ENCODE measurements at regions not wholly inside any gene's neighbourhood (a gene's known extent, or its start where the extent isn't known, plus 50 kb on each side); places are given as distances from the start of the nearest gene placed in this dataset.

DNA sequence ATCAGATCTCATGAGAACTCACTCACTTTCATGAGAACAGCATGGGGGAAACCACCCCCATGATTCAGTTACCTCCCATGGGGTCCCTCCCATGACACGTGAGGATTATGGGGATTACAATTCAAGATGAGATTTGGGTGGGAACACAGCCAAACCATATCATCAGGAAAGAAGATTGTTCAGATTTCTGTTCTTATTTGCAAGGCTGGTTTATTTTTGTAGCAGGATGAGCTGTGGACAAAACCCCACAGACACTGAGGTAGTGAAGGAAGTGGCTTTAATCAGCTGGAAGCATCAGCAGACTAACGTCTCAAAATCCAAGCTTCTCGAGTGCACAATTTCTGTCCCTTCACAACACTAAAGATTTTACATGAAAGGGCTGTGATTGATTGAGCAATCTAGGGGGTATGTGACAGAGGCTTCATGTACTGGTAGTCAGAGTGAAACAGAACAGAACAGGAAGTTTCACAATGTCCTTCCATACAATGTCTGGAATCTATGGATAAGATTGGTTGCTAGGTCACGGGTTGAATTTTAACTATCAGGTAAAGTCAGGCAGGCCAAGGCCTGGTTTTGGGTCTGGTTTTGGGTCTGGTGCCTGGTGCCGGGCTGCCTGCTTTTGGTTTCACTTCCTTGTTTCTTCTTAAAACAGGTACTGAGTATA lies 91.3 kb upstream of the ZNF366 start:
- TF ChIP-seq, protein P1, sequence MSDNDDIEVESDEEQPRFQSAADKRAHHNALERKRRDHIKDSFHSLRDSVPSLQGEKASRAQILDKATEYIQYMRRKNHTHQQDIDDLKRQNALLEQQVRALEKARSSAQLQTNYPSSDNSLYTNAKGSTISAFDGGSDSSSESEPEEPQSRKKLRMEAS (IDR thresholded peaks at IDR 0.05; ENCODE audit: low read depth, low read length): no peak
- TF ChIP-seq, protein P2, sequence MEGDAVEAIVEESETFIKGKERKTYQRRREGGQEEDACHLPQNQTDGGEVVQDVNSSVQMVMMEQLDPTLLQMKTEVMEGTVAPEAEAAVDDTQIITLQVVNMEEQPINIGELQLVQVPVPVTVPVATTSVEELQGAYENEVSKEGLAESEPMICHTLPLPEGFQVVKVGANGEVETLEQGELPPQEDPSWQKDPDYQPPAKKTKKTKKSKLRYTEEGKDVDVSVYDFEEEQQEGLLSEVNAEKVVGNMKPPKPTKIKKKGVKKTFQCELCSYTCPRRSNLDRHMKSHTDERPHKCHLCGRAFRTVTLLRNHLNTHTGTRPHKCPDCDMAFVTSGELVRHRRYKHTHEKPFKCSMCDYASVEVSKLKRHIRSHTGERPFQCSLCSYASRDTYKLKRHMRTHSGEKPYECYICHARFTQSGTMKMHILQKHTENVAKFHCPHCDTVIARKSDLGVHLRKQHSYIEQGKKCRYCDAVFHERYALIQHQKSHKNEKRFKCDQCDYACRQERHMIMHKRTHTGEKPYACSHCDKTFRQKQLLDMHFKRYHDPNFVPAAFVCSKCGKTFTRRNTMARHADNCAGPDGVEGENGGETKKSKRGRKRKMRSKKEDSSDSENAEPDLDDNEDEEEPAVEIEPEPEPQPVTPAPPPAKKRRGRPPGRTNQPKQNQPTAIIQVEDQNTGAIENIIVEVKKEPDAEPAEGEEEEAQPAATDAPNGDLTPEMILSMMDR (IDR thresholded peaks at IDR 0.05; ENCODE audit: low read depth, low read length): no peak
- TF ChIP-seq POLR2A (IDR thresholded peaks at IDR 0.05; ENCODE audit: extremely low read depth, insufficient read length) (no peak), MYC (IDR thresholded peaks at IDR 0.05; ENCODE audit: low read depth, low read length) (no peak)
